Fibroblast of skin of abdomen (primary cell): ENCODE measurements at regions not wholly inside any gene's neighbourhood (a gene's known extent, or its start where the extent isn't known, plus 50 kb on each side); places are given as distances from the start of the nearest gene placed in this dataset.

Experiments used
- DNase-seq: peaks from one replicate; pipeline ENCODE4 v3.0.0-alpha.2; 2013

DNA sequence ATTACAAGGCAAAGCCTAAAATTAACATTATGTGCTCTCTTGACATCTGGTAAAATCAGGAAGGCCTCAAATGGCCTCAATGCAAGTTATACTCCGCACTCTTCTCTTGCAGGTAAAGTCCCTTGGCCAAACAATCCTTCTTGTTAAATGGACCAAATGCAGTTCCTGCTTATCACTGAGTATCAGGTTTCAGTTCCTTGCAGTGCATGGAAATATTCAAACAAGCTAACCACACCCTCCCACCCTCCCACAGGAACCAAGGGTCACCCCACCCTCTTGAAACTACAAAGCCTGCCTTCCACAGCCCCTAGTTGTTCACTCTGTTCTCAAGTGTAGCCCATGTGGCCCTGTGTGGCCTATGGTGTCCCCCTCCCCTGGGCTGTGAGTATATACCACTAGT lies 171.9 kb upstream of the CADPS start:
- no peak for DNase-seq

DNA sequence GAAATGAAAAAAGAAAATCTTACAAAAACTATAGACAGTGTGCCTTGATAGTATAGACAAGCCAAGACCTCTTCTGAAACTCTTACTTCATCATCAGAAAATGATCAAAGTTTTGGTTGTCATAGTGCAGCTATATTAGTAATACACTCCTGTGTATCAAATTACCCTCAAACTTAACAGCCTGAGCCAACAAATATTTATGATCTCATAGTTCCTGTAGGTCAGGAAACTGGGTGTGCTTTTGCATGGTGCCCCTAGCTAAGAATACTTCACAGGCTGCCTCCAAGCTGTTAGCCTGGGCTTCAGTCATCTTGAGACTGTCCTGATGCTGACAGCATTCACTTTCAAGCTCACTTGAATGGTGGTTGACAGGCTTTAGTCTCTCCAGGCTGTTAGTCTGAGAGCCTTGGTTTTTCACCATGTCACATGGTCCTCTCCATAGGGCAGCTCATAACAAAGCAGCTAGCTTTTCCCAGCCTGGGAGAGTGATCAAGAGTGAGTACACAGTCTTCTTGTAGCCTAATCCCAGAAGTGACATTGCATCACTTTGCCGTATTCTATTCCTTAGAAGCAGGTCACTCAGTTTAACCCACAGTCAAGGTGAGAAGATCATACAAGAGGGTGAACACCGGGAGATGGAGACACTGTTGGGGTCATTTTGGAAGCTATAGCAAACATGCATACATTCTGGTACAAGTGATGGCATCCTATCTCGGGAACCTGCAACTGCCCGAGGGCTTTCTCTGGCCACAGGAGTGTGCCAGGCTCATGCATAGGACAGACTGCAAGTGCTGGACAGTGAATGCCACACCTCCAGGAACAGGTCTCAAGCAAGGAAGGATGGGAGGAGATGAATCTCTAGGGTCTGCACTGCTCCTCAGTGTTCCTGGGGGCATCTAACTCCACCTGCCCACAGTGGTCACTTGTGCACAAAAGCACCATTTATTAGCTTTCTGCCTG lies 173.4 kb upstream of the CADPS start:
- DNase-seq = peak; percentile 67

DNA sequence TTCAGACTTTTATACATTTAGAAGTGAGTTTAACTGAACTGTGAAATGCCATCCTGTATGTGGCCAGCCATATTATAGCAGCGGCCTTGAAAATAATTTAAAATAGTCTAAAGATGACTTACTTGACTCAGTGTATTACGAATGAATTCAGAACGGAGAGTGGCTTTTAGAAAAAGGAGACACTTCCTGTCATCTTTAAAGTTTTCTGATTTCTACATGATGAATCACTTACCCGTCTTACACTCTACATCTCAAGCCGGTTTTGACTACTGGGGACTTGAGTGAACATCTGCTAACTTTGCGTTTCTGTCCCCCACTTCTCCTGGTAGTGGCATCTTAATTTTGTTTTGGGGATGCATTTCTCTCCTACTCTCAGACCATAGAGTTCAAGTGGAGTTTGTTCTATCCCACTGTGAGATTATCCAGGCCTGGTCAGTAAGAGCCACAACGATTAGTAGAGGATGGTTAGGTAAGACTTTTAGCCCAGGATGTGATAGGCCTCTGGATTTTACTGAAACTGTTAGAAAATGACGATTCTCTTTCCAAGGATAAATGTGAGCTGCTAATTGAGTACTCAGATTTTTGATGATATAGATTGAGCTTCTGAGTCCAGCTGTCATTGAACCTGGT lies 175.4 kb upstream of the CADPS start:
- peak; percentile 76 for DNase-seq

DNA sequence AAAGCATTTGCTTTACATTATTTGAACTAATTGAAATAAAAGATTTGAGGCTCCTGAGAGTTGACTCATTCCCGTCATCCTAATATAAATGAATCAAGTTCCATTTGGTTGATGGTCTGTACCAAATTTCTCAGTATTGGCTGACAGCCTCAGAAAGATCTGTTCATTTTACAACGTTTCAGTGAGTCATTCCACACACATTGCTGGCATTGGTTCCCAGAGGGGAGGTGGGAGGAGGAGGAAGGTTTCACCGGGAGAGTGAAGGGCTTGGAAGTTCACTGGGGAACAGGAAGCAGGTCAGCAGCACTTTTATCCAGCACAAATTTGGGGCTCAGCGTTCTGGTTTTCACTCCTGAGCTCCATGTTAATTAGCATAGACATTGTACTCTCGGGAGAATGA lies 176.7 kb upstream of the CADPS start:
- DNase-seq = peak; percentile 98

DNA sequence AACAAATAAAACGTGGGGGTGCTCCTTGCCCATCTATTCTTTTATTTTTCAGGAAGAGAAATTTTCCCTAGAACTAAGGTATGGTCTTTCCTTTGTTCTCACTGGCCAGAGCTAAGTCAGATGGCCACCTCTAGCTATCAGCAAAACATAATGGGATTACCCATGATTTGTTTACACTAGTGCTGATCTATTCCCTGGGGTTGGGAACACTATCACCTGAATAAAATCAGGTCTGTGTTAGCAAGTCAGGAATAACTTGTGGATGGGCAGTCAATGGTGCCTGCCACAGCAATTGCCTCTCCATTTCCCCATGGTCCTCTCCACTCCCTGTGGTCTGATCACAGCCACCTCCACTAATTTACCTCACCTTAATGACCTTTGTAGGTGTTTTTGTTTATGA lies 181.7 kb upstream of the CADPS start:
- no peak for DNase-seq

DNA sequence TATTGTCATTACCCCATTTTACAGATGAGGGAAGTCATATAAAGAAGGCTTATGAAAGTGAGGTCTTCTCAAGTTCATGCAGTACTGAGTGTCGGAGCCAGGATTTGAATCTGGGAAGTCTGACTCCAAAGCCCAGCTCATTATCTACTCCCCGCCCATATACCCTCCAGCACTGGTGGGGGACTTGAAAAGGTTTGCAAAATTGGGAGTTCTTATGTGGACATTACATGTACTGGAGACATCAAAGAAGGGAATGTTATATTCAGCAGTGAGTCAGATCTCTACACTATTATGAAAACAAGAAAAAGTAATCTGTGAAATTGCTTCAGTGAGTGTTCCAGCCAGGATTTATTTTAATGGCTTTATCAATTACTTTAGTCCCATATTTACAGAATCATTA lies 185.2 kb upstream of the CADPS start:
- DNase-seq = peak; percentile 31

DNA sequence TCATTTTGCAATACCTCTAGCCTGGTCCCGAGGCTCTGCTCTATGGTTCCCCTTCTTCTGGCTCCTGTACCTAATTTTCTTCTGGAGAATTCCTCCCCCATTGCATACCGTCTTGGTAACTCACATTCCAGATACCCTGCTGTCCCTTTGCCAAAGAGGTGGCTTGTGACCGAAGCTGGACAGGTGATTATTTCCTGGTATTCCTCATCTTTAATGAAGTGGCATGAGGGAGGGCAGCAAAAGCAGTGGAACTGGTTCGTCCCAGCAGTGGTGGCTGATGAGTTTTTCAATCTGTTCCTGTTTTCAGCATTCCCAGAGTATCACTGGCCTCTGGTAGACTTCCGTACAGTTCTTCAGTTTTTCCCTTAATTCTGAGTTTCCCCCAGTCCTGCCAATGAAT lies 186.2 kb upstream of the CADPS start:
- no peak for DNase-seq

DNA sequence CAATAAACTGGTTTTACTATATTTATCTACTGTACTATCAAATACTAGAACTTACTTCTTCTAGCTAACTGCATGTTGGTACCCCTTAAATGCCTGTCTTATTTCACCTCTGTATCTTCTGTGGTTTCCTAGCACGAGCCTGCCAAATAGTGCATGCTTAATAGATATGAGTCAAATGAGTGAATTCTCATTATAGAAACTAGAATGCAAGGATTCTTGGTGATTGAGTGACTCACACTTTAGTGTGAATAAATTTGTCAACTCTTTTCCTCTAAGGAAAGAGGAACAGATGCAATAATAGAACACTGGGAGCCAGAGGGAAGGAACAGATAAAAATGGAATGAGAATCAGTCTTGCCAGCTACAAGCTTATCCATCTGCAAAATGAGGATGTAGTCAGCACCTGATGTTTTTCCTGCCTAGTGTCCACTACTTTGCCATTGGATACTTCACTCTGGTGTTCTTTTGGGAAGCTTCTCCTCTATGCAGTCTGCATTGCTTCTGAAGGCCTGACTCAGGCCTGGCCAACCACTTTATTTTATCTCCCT lies 189.1 kb upstream of the CADPS start:
- peak; percentile 71 for DNase-seq

DNA sequence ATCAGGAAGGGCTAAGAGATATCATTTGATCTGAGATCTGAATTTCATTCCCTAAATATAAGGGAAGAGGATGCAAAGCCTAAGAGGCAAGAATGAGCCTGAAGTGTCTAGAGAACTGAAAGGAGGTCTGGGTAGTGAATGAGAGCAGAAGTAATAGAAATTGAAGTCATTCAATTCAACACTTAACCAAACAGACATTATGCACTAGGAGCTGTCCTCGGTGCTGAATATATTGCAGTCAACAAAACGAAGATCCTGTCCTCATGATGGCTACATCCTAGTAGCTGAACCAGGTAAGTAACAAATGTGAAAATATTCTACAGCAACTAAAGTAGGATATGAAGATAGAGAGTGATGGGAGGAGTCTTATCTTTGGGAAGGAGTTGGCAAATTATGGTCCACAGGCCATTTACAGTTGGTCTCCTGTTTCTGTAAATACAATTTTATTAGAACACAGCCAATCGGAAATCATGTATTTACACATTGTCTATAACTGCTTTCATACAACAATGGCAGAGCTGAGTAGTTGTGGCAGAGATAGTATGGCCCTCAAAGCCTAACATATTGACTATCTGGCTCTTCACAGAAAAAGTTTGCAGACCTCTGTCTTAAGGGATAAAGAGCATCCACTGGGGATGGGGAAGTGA lies 192.9 kb upstream of the CADPS start:
- DNase-seq = peak; percentile 65

DNA sequence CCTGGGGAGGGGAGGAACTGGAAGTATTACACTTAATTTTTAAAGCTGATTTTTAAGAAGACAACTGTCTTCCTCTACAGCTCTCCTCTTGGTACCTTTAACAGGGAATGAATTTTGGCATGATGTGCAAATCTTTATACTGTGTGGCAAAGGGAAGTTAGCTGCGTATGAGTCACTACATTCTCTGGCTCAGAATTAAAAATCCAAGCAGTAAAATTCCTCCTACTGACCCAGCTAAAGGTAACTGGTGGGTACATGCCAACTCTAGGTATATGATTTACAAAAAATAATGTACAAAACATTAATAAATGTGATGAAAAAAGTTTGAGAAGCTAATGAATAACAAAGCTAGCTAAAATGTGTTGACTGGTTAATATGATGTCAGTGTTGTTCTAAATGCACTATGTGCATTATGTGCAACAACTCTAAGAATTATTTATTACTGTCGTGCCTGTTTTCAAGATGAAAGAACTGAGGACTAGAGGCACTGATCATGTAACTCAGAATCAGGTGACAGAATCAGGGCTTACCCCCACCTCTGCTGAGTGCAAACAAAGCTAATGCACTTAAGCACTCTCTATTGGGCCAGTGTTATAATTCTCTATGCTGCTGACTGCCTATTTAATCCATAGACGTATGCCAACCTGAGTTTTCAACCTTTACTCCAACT lies 194.7 kb upstream of the CADPS start:
- DNase-seq = no peak

DNA sequence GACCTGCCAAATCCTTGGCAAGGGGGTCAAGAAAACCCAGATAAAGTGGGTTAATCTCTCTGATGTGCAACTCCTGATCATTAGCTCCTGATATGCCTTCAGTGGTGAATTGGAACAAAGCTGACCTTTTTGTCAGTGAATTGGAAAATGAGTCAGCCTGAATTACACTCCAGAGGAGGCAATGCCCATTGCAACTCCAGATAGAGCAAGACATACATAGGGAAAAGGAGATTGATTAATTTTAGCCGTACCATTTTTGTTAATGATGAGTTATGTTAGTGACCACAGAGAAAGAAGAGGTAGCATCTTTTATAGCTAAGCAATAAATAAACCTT lies 195.2 kb upstream of the CADPS start:
- no peak for DNase-seq

DNA sequence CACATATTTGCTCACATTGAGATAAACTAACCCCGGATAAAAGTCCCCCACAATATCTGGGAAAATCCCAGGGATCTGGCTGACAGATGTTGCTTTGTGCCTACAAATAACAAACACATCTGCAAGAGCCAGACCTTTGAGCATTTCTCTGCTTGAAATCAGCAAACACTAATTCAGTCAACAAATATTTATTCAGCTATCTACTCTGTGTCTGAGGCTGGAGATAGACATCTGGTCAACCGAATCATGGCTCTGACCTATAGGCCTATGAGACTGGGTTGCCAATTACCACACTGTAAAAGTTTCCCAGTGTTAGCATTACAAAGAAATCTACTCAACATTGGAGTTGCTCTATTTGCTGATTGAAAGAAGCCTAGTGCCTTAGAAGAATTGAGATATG lies 201.1 kb upstream of the CADPS start:
- DNase-seq = no peak

DNA sequence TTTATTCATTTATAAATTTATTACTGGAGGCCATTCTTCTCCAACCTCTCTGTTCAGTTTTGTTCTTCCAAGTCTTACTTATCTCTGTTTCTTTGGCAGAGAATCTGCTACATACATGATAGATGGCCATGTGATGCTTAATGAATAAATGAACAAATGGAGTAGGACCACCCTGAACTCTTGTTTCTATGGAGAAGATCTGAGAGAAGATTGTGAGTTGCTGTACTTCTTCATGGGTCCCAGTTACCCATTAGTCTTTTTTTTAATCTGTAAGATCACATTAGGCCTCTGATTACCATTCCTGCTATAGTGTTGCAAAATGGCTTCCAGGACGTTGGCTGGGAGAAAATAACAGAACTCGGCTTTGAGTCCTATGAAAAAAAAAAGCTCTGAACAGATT lies 191.9 kb upstream of the SYNPR start:
- no peak for DNase-seq

DNA sequence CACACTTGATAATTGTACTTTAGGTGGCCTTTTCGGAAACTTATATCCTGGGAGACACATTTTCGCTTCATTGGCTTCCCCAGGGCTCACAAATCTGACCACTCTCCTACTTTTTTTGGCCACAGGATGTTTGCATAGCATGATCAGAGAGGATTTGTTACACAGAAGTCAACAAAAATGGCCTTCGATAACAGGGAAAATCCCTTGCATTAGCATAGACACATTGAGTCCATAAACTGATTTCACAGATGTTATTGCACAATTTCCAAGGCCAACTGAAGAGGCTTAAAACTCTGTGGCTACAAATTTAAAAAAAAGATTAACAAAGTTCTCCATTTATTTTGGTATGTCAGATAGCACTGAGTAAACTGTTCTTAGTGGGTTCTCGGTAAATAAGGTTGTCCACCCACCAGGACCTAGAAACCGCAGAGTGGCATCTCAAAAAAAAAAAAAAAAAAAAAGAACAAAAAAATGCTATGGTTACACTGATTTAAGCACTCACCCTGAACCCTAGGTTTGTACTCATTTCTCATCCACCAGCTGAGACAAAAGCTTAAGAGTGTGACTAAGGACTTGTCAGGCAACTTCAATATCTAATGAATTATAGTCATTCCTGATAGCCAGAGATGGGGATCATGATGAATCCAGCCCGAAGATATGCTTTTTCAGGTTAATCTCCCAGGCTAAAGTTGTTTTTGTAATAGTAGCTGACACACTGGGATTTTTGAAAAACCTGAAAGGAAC lies 188.9 kb upstream of the SYNPR start:
- DNase-seq = peak; percentile 39

DNA sequence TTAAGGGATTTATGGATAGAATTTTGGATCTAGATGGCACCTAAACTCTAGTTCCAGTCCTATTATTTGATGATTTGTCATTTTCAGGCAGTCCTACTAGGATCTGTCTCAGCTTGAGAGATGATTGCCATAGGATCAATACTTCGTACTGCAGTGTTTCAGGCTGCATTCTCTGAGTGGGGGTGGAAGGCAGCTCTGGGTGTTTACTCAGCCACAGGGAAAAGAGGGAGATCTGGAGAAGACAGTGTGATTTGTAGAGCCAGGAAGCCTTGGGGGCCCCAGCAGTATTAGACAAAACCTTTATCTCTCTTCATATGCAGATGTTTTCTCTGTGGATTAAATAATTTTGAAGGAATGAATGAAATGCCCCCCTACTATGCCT lies 188.4 kb upstream of the SYNPR start:
- no peak for DNase-seq

DNA sequence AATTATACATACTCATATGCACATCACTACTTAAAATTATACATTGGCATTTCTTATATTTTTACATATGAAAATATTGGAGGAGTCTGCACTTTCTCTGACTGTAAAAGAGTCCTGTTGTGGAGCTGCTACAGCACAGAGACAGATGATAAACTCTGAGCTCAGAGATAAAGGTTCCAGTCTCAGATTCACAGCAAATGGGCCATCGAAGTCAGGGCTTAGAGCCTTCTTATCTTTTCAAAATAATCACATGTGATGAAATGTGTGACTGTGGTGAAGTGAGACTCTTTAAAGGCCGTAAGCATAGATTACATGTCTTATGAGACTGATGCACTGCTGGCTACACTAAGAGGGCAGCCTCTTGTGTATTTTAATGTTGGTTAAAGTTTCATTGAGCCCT lies 187.5 kb upstream of the SYNPR start:
- DNase-seq = no peak

DNA sequence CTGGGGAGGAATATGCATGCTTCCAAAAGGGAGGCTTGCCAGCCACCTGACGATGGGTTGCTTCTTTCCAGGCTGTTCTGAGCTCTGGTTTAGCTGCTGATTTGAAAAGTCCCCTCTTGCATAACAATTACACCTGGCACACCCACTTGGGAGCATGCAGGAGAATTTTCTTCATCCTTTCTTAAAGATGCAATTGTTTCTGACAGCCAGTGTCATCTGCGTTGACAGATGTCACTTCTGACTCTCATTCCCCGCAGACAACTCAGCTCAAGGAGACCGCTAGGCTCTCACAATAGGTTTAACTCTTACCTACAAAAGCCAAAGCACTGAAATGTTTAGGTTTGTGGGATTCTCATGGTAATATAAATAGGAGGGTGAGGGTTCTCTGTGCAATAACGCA lies 185.6 kb upstream of the SYNPR start:
- DNase-seq = no peak

DNA sequence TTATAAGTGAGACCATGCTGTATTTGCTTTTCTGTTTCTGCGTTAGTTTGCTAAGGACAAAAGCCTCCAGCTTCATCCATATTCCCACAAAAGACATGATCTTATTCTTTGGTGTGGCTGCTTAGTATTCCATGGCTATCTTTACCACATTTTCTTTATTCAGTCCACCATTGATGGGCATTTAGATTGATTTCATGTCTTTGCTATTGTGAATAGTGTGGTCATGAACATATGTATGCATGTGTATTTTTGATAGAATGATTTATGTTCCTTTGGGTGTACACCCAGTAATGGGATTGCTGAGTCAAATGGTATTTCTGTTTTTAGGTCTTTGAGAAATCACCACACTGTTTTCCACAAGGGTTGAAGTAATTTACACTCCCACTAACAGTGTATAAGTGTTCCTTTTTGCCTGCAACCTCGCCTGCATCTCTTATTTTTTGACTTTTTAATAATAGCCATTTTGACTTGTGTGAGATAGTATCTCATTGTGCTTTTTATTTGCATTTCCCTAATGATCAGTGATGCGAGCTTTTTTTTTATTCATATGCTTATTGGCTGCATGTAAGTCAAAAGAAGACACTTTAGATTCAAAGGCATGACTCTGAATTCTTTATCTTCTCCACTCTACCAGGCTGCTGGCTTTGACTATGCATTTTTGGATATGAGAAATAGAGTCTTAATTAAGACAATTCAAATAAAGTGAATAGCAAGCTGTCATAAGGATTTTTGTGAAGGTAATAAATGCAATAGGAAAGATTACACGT lies 183.3 kb upstream of the SYNPR start:
- DNase-seq = no peak

DNA sequence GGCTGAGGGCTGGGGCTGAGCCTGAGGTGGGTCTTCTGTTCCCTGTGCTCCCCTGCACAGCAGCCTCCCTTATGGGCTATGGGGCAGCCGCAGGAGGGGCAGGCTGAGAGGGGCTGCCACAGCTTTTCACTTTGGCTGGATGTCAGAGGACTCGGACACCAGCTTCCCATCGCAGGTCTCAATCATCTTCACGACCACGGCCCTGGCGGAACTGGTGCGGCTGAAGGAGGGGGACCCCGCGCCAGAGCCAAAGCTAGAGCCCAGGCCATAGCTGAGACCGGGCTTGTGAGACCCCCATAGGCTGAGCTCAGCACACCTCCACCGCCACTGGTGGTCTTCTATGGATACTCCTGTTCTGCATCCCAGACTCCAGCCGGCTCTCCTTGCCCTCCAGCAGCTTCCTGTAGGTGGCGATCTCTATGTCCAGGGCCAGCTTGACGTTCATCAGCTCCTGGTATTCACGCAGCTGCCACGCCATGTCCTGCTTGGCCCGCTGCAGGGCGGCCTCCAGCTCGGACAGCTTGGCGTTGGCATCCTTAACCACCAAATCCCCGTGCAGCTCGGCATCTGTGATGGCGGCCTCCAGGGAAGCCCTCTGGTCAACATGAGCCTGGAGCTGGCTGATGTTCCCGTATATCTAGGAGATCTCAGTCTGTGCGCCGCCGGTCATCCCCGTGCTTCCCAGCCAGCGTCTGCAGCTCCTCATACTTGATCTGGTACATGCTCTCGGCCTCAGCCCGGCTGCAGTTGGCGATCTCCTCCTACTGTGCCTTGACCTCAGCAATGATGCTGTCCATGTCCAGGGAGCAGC lies 181.7 kb upstream of the SYNPR start:
- no peak for DNase-seq

DNA sequence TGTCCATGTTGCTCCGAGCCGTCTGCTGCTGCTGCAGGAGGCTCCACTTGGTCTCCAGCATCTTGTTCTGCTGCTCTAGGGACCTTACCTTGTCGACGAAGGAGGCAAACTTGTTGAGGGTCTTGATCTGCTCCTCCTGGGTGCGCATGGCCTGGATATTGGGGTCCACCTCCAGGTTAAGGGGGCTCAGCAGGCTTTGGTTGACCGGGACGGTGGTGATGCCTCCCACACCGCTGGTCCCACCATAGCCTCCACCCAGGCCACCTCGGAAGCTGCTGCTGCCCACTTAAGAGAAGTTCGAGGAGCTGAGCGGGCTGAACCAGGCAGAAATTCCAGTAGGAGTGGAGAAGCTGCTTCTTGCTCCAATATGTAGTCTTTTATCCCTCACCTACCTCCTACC lies 180.7 kb upstream of the SYNPR start:
- DNase-seq = no peak

DNA sequence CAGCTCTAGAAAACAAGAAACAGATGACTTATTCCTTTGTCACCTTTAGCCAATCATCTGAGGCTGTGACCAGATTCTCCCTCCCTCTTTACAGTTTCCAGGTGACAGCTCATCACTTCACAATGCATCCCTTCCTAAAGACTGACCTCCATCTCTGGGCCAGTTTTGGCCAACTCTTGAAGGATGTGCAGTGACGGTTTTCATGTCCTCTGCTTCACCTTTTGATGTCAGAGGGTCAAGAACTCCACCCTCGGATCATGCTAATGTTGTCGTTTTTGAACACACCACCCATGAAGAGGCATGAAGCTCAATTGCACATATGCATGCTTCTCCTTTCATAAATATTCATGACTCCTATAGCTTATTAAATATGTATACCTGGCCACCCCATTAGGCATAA lies 161.2 kb upstream of the SYNPR start:
- DNase-seq = no peak
